Fibroblast of pulmonary artery (primary cell): ENCODE measurements at regions not wholly inside any gene's neighbourhood (a gene's known extent, or its start where the extent isn't known, plus 50 kb on each side); places are given as distances from the start of the nearest gene placed in this dataset.

Experiments
- DNase-seq: peaks from one replicate; pipeline ENCODE4 v3.0.0-alpha.2; 2010; ENCODE audit warnings: low read depth
- H3K4me3 ChIP-seq: replicated peaks from 2 replicates; pipeline ENCODE4 v1.5.1; 2011; ENCODE audit warnings: low read depth, mild to moderate bottlenecking, control low read depth, low read length, moderate library complexity
- TF ChIP-seq, protein P1 (sequence below): IDR thresholded peaks from 2 replicates; pipeline ENCODE4 v1.5.1; 2011; ENCODE audit warnings: mild to moderate bottlenecking, control low read depth, low read length, inconsistent platforms; ENCODE audit errors: missing control alignments

DNA sequence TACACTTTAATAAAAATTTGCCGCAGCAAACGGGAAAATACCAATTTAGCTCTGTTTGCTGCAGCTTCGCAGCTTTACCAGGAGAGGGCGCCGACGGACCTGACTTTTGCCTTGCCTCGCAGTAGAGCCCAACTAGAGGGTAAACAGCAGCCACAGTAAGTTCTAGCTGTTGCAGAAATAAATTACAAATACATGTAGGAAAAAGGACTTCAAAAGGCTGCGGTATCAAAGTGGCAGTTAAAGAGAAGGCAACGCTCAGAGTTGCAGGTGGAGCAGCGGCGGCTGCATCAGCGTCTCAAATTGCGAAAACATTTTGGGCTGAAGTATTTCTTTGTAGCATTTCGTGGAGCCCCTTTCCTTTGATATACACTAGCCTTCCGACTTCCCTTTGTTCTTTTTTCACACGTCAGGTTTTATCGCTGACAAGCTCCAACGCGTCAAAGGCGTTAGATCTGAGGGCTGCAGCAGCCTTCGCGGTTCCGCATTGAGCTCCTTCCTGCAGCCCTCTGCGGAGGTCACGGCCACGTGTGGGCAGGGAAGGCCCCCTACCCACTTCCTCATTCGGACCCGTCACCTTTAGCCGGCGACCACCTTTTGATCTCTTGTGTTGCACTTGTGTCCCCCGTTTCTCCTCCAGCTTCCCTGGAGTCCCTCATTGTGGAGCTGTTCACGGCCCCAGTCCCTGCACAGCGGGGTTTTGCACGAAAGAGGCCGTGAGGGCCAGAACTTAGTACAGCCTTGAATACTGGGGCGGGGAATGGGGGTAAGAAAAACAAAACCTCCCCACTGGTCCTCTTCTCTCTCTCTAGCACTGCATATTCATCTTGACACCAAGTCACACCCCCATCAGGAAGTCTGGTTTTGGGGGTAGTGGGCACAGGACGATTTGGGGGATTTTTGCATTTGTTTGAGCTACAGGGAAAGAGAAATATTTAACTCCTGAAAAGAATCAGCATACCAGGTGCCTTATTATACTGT, 72.8 kb downstream of the S1PR1 start:
- peak overlapping the region; percentile 36 for H3K4me3 ChIP-seq
- TF ChIP-seq, protein P1, sequence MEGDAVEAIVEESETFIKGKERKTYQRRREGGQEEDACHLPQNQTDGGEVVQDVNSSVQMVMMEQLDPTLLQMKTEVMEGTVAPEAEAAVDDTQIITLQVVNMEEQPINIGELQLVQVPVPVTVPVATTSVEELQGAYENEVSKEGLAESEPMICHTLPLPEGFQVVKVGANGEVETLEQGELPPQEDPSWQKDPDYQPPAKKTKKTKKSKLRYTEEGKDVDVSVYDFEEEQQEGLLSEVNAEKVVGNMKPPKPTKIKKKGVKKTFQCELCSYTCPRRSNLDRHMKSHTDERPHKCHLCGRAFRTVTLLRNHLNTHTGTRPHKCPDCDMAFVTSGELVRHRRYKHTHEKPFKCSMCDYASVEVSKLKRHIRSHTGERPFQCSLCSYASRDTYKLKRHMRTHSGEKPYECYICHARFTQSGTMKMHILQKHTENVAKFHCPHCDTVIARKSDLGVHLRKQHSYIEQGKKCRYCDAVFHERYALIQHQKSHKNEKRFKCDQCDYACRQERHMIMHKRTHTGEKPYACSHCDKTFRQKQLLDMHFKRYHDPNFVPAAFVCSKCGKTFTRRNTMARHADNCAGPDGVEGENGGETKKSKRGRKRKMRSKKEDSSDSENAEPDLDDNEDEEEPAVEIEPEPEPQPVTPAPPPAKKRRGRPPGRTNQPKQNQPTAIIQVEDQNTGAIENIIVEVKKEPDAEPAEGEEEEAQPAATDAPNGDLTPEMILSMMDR = peak; percentile 92
- DNase-seq = peak; percentile 67

DNA sequence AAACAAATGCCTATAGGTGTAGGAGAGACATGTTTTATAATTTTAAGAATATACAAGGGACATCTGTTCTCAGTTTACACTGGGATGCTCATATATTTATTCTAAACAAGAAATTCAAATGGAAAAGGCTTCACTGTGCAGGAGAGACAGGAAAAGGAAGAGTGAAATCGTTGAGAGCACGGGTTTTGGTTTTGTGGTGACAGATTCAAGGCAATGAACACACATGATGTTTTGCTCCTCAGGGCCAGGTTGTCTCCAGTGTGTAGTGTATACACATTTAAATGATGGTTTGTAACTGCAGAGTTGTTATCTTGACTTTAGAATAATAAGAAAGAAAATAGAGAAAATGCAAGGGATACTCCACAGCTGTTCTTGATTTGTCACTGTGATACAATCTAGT, 73.7 kb downstream of the S1PR1 start:
- TF ChIP-seq, protein P1 = no peak
- H3K4me3 ChIP-seq = no peak overlapping the region
- DNase-seq = no peak

DNA sequence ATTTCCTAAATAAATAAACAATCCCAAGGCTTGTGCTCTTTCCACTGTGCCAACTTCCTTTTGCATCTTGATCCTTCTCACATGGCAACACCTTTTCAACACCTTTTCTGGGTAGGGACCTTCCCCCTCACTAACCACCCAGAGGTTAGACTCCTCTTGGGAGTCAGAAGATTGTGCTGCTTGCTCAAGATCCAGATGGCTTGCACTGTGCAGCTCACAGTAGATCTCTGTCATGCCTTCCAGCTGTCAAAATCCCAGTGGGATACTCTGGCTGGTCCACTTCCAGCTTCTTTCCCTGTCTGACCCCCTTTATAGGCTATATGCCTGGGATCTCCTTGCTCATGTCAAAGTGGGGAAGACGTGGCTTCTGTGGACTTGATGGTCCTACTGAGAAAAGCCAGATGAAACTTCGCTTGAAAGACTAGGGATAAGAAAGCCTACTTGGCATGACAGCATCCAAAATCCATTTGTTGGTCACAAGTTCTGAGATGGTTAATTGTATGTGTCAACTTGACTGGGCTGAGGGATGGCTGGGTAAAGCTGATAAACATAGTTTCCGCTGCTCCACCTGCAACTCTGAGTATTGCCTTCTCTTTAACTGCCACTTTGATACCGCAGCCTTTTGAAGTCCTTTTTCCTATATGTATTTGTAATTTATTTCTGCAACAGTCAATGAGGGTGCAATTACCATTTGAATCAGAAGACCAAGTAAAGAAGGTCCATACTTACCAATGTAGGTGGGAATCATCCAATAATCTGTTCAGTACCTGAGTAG, 74.5 kb downstream of the S1PR1 start:
- H3K4me3 ChIP-seq = no peak overlapping the region
- TF ChIP-seq, protein P1 = no peak
- no peak for DNase-seq

DNA sequence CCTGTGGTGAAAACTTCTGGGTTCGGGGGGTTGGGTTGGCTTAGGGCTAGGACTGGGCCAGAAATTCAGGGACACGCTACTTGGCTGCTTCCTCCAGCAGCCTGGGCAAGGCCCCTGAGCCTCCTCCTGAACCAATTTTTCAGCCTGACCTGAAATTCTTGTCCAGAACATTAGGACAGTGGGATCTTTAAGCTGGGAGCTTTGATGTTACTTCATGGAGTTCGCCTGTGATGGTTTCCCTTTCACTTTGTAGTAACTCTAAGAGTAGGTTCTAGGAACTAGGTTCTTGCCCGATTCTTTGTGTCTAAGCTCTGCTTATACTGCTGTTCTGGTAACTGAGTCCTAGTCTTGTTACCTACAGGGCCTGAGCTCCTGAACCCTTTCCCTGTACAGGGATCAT, 75.3 kb downstream of the S1PR1 start:
- H3K4me3 ChIP-seq = no peak overlapping the region
- TF ChIP-seq, protein P1 = no peak
- DNase-seq = no peak

DNA sequence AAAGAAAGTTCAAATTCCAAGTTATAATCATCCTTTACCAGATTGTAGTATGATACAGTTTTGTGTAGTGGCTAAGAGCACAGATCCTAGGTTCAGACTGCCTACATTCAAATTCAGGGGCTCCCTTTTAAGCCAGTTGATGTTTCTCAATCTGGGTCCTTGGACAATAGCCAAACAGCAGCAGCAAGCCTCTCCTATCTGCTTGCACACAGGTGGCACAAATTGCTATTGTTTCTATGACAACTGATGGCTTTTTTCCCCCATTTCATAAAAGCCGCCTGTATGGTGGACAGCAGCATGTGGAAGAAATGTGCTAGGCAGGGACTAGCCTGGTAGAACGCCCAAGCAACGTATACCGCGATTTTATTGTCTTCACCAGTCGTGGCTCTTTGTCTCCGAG, 76.5 kb downstream of the S1PR1 start:
- no peak overlapping the region for H3K4me3 ChIP-seq
- TF ChIP-seq, protein P1 = no peak
- DNase-seq = no peak

DNA sequence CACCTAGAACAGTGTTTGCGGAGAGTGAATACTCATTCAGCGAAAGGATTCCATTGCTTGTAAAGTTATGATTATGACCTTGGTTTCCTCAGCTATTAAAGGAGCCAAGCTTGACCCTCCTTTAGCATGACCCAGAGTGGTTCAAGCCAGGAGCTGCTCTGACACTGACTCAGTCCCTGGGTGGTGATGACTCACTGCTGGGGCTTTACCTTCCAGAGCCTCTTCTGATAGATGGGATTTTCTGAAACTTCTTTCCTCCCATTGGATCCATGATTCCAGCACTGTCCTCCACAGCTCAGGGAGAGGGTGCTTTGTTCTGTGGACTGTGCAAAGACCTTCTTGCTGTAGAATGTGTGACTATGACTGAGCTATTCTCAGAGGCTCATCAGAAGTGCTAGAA, 77.4 kb downstream of the S1PR1 start:
- TF ChIP-seq, protein P1 = no peak
- DNase-seq = peak; percentile 45
- no peak overlapping the region for H3K4me3 ChIP-seq
